Stimulated activated CD4-positive, alpha-beta T cell treated with anti-CD3 and anti-CD28 coated beads, Interleukin-15, amount 100 ng/mL, for 24 hours (primary cell): ENCODE measurements at regions not wholly inside any gene's neighbourhood (a gene's known extent, or its start where the extent isn't known, plus 50 kb on each side); places are given as distances from the start of the nearest gene placed in this dataset.

Experiments
- DNase-seq: peaks from one replicate; pipeline ENCODE4 v3.0.0-alpha.2; 2020

- no peak for DNase-seq
Observed at GRCh38 chr13:40178130-40178529, 488.3 kb downstream of the FOXO1 start.

DNA sequence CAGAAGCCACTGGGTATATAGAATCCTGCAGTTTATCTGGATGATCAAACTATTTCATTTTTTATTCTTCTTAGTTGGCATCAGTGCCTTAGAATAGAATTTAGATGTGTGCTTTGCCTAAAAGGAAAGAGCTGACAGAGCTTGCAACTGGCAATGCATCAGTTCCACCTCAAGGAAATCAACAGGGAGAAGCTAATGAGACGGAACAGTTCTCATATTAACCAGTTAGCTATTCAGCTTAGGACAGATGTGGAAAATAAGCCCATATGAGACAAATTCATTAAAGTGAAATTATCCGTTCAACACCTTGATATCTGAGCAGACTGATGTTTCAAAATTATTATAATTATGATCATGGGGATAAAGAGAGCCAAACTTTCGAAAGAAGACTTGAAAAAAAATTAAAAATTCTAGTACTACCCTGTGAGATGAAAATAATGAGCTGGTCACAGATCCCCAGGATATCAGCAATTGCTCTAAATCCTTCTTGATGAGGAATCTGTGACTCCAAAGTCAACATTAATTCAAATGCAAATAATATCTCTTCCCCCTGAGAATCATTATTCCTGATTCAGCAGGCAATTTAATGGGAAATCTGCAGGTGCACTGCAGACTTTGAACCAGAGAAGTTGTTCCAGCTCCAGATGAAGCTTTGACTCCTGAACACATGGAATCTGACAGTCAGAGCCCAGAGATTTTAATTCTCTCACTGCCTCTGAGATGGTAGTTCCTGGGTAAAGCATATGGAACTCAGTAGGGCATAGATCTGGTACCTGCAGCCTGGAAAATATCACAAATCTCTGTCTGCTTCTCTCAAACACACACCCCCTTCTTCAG is 486.8 kb downstream of the FOXO1 start:
- DNase-seq, result no peak

GRCh38 chr13:40180776-40181175 is 485.7 kb downstream of the FOXO1 start:
- DNase-seq, result no peak

- no peak for DNase-seq
Observed at GRCh38 chr13:40181203-40181845, 485.1 kb downstream of the FOXO1 start.

- no peak for DNase-seq
Observed at GRCh38 chr13:40182591-40182990, 483.9 kb downstream of the FOXO1 start.

GRCh38 chr13:40185414-40185813 is 481.0 kb downstream of the FOXO1 start:
- no peak for DNase-seq

DNA sequence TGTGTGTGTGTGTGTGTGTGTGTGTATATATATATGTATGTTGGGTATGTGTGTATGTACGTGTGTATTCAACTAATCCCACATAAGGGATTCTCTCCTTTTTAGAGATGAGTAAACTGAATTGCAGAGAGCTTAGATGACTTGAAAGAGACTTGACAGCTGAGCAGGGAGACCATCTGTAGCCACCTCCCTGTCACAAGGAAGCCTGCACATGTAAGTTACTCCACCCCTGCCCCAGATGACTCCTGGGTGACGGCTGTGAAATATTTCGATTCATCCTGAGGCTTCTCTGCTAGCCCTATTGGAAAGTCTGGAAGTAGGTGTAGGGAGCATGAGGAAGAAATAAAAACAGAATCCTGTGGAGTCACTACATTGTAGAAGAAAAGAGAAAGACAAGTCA is 480.4 kb downstream of the FOXO1 start:
- DNase-seq, result no peak

- DNase-seq, result no peak
Observed at GRCh38 chr13:40186626-40187323, 479.7 kb downstream of the FOXO1 start.

DNA sequence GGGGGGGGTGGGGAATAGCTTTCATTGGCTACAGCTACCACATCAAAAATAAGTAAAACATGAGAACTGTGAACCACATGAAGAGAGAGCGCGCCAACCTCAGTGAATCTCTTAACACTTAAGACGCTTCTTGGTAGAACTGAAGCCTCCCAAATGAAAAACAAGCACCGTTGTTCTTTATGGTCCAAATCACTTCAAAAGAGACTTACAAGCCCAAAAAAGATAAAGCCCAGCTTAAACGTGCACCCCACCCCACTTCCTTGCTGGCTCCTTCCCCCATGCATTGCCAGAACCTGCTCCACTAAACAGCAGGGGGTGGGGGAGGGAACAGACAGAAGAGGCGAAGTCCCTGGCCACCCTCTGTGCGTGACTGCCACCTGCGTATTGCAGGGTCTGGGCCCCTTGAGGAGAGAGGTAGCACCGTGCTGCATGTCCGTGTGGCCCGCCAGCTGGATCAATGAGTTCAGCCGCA is 479.1 kb downstream of the FOXO1 start:
- peak; percentile 66 for DNase-seq

- peak; percentile 65 for DNase-seq
Observed at GRCh38 chr13:40187841-40188591, 478.4 kb downstream of the FOXO1 start.

GRCh38 chr13:40189426-40189825 is 477.0 kb downstream of the FOXO1 start:
- peak; percentile 40 for DNase-seq

- no peak for DNase-seq
Observed at GRCh38 chr13:40189898-40190630, 476.4 kb downstream of the FOXO1 start.

GRCh38 chr13:40190641-40191100 is 475.8 kb downstream of the FOXO1 start:
- peak; percentile 81 for DNase-seq

GRCh38 chr13:40191186-40191980 is 475.1 kb downstream of the FOXO1 start:
- DNase-seq, result no peak

GRCh38 chr13:40192452-40192851 is 474.0 kb downstream of the FOXO1 start:
- DNase-seq, result no peak

DNA sequence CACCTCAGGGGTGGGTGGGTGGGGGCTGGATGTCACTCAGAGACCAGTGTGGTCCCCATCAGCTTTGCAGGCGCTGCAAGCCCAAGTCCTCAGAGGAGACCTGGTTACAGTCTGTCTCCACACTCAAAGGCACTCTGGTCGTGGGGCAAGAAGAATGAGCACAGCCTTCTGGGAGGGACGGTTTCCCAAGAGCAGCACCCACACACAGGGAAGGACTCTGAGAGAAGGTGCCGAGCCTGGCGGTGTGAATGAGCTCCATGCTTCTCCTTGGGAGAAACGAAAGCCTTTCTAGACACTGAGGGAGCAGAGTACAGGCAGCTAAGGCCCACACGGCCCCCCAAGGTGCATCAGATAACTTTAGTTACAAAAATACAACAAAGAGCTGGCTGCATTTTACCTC is 473.6 kb downstream of the FOXO1 start:
- DNase-seq, result no peak

DNA sequence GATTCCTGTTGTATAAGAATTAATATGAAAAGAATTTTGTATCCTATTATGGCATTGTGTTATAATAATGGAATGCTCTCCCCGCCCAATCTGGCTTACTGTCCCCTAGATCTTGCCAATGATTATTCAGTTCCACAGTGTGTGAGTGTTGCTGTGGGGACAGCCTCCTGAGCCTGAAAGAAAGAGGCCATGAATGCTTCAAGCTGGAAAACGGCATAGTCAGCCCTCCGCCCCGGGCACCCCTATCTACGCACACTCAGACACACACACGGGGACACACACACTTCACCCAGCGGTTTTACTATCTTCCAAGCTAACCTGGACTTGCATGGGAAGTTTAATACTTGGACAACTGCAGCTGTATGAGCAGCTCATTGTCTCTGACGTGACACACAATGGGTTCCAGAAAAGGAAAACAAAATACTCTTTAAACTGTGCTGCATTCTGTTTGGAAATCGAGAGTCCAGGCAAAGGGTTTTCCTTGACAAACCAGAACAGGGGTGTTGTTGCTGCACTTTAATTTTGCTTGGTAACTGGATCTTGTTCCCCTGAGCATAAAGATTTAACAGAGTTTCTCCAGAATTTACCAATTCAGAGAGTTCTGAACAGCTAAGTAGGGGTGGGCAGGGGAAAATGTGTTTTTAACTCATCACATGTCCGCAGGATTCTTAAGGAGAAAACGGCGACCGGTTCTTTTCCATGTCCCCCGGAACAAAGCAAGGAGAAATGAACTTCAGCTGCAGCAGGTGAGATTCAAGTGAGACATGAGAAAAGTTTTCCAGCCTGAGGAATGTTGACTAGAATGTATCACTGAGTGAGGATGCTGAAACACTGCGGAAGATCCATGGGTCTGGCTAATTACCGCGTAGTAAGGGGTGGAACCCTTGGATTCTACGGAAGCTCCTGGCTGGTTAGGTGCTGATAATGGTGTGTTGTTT is 472.9 kb downstream of the FOXO1 start:
- no peak for DNase-seq

- no peak for DNase-seq
Observed at GRCh38 chr13:40194224-40194806, 472.1 kb downstream of the FOXO1 start.

GRCh38 chr13:40197049-40197448 is 469.4 kb downstream of the FOXO1 start:
- DNase-seq, result no peak
